Epithelial cell of esophagus (primary cell): ENCODE measurements at regions not wholly inside any gene's neighbourhood (a gene's known extent, or its start where the extent isn't known, plus 50 kb on each side); places are given as distances from the start of the nearest gene placed in this dataset.

Experiments used
- DNase-seq: peaks from one replicate; pipeline ENCODE4 v3.0.0; 2010; ENCODE audit warnings: low read depth
- H3K4me3 ChIP-seq: 2 replicates; pipeline ENCODE4 v1.5.1; 2011; ENCODE audit warnings: mild to moderate bottlenecking, low read length, control low read depth
- TF ChIP-seq, protein P1 (sequence below): IDR thresholded peaks from 2 replicates; pipeline ENCODE4 v1.5.1; 2011; ENCODE audit warnings: low read depth, mild to moderate bottlenecking, low read length, control low read depth, inconsistent platforms; ENCODE audit not compliant: insufficient read depth; ENCODE audit errors: missing control alignments

DNA sequence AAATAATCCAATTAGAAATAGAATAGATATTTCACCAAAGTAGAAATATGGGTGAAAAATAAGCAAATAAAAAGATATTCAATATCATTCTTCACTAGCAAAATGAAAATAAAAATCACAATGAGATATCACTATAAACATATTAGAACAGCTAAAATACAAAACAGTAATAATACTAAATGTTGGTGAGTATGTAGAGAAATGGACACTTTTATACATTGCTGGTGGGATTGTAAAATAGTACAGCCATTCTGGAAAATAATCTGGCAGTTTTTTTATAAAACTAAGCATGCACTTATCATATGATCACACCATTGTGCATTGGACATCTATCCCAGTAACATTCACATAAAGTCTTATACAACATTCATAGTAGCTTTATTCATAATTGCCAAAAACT, 320.2 kb upstream of the OR4E1 start:
- no peak overlapping the region for H3K4me3 ChIP-seq
- DNase-seq, result no peak
- TF ChIP-seq, protein P1, sequence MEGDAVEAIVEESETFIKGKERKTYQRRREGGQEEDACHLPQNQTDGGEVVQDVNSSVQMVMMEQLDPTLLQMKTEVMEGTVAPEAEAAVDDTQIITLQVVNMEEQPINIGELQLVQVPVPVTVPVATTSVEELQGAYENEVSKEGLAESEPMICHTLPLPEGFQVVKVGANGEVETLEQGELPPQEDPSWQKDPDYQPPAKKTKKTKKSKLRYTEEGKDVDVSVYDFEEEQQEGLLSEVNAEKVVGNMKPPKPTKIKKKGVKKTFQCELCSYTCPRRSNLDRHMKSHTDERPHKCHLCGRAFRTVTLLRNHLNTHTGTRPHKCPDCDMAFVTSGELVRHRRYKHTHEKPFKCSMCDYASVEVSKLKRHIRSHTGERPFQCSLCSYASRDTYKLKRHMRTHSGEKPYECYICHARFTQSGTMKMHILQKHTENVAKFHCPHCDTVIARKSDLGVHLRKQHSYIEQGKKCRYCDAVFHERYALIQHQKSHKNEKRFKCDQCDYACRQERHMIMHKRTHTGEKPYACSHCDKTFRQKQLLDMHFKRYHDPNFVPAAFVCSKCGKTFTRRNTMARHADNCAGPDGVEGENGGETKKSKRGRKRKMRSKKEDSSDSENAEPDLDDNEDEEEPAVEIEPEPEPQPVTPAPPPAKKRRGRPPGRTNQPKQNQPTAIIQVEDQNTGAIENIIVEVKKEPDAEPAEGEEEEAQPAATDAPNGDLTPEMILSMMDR, result no peak

- H3K4me3 ChIP-seq, result no peak overlapping the region
- TF ChIP-seq, protein P1, result no peak
- DNase-seq, result no peak
These were observed 319.5 kb upstream of the OR4E1 start for GRCh38 chr14:21993070-21993469.

- no peak for DNase-seq
- TF ChIP-seq, protein P1, result no peak
- no peak overlapping the region for H3K4me3 ChIP-seq
These were observed 317.5 kb upstream of the OR4E1 start for GRCh38 chr14:21991130-21991529.

DNA sequence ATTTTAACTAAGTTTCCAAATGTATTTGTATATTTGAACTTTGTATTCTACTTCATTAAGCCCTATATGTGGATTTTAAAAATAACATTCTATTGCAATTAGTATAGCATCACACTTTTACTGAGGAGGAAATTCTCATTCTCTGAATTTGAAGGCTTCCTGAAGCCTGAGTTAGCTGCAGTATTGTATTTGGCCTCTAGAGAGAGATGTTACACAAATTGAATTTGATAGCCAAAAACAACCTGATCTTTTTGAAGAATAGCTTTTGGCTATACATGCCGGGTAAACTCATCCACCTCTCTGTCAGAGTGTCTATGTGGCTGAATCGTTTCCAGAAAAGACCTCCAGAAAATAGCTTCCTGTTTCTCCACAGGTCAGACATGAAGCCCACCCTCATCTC, 316.5 kb upstream of the OR4E1 start:
- DNase-seq, result no peak
- no peak overlapping the region for H3K4me3 ChIP-seq
- TF ChIP-seq, protein P1, result peak; percentile 56

GRCh38 chr14:21989090-21989489, 315.5 kb upstream of the OR4E1 start:
- no peak for DNase-seq
- no peak overlapping the region for H3K4me3 ChIP-seq
- TF ChIP-seq, protein P1, result no peak

GRCh38 chr14:21988413-21988812, 314.8 kb upstream of the OR4E1 start:
- DNase-seq, result no peak
- no peak overlapping the region for H3K4me3 ChIP-seq
- TF ChIP-seq, protein P1, result no peak

- DNase-seq, result peak; percentile 47
- TF ChIP-seq, protein P1, result peak; percentile 53
- no peak overlapping the region for H3K4me3 ChIP-seq
These were observed 314.3 kb upstream of the OR4E1 start for GRCh38 chr14:21987937-21988336.
